HCT116 (cell line): ENCODE measurements at regions not wholly inside any gene's neighbourhood (a gene's known extent, or its start where the extent isn't known, plus 50 kb on each side); places are given as distances from the start of the nearest gene placed in this dataset.

Experiments
- ATAC-seq: fragments of 200-7000 bp; cut with Tn5 transposase; 2 replicates; pipeline ENCODE4 v1.9.1; 2020; ENCODE audit warnings: mild to moderate bottlenecking, moderate library complexity
- BruUV-seq: library from RNA; stranded (reverse); fragments of 400-500 nt; replicated peaks from 2 replicates; lab custom pipeline; 2021; lab: Mats Ljungman, UMichigan
- CTCF ChIA-PET: fragments of 300-600 bp; sonication (Branson Sonifier 250); formaldehyde crosslinking; loops from one replicate; lab custom pipeline; 2021; ENCODE audit warnings: antibody characterized with exemption; lab: Charles Lee
- POLR2A ChIA-PET: fragments of 300-600, 350-600 bp; sonication (Branson Sonifier 250); formaldehyde crosslinking; loops from one replicate; lab custom pipeline; 2021; ENCODE audit warnings: antibody characterized with exemption; lab: Charles Lee
- RAD21 ChIA-PET, 2 experiments: fragments of 300-600 bp; sonication (Branson Sonifier 250); formaldehyde crosslinking; loops; one replicate each; lab custom pipeline; 2023; ENCODE audit warnings: low total read pairs in 2 of 2; ENCODE audit not compliant: uncharacterized antibody in 2 of 2, unreplicated experiment in 2 of 2, low non-redundant PET in 1 of 2; lab: Charles Lee
- DNase-seq: peaks from one replicate; pipeline ENCODE4 v3.0.0-alpha.2; 2010; ENCODE audit warnings: low read depth, low spot score
- H2AFZ ChIP-seq: fragments of 200-600 bp; shearing (Covaris generic), sonication (generic); 2 replicates; pipeline ENCODE4 v1.6.1; 2017; ENCODE audit warnings: low read depth, mixed run types, mixed read lengths, antibody characterized with exemption, low read length; ENCODE audit not compliant: poor library complexity, severe bottlenecking
- H3K27ac ChIP-seq: 2 replicates; pipeline ENCODE4 v1.5.1; 2012; ENCODE audit warnings: low read depth, low read length
- H3K27me3 ChIP-seq: fragments of 200-600 bp; sonication (generic); 2 replicates; pipeline ENCODE4 v1.6.1; 2016; ENCODE audit warnings: mixed run types, low read length, mixed read lengths; ENCODE audit not compliant: insufficient read depth
- H3K36me3 ChIP-seq, 2 experiments: fragments of 200-500 bp in 1 of 2; fragments of 200-600 bp in 1 of 2; sonication (Bioruptor generic) in 1 of 2; sonication (generic) in 1 of 2; 2 replicates each; pipeline versions ENCODE4 v1.5.1 to v1.6.1; 2014 to 2016; ENCODE audit warnings: low read length in 2 of 2, inconsistent platforms in 1 of 2, mixed read lengths in 1 of 2, mixed run types in 1 of 2; ENCODE audit not compliant: insufficient read depth in 2 of 2, control insufficient read depth in 1 of 2
- H3K4me1 ChIP-seq, 2 experiments: fragments of 200-600 bp in 1 of 2; sonication (generic) in 1 of 2; 2 replicates each; pipeline versions ENCODE4 v1.5.1 to v1.6.1; 2012 to 2017; ENCODE audit warnings: low read length in 2 of 2, inconsistent platforms in 1 of 2, mild to moderate bottlenecking in 1 of 2, mixed read lengths in 1 of 2, mixed run types in 1 of 2, moderate library complexity in 1 of 2; ENCODE audit not compliant: insufficient read depth in 2 of 2, control insufficient read depth in 1 of 2
- H3K4me2 ChIP-seq: fragments of 200-600 bp; sonication (generic); 2 replicates; pipeline ENCODE4 v1.6.1; 2017; ENCODE audit warnings: mixed run types, low read length, mixed read lengths
- H3K4me3 ChIP-seq, 2 experiments: fragments of 200-600 bp in 1 of 2; sonication (generic) in 1 of 2; replicated peaks in 1 of 2; 2 replicates each; pipeline ENCODE4 v1.5.1; 2011 to 2016; ENCODE audit warnings: low read length in 2 of 2, control low read depth in 1 of 2, low read depth in 1 of 2, mild to moderate bottlenecking in 1 of 2, mixed read lengths in 1 of 2, mixed run types in 1 of 2
- H3K79me2 ChIP-seq: fragments of 200-600 bp; sonication (generic); 2 replicates; pipeline ENCODE4 v1.6.1; 2017; ENCODE audit warnings: mild to moderate bottlenecking, mixed run types, low read length, moderate library complexity, mixed read lengths; ENCODE audit not compliant: insufficient read depth
- H3K9ac ChIP-seq: fragments of 200-600 bp; sonication (generic); 2 replicates; pipeline ENCODE4 v1.6.1; 2016; ENCODE audit warnings: low read length, mixed read lengths
- H3K9me2 ChIP-seq: fragments of 200-600 bp; sonication (generic), shearing (Covaris generic); 2 replicates; pipeline ENCODE4 v1.6.1; 2017; ENCODE audit warnings: mixed run types, mild to moderate bottlenecking, moderate library complexity; ENCODE audit not compliant: insufficient read depth
- H3K9me3 ChIP-seq, 2 experiments: fragments of 200-500 bp in 1 of 2; fragments of 200-600 bp in 1 of 2; sonication (Bioruptor generic) in 1 of 2; sonication (generic) in 1 of 2; 2 replicates each; pipeline ENCODE4 v1.6.1; 2014 to 2017; ENCODE audit warnings: low read length in 2 of 2, mixed read lengths in 2 of 2, inconsistent platforms in 1 of 2, low read depth in 1 of 2, mild to moderate bottlenecking in 1 of 2, mixed run types in 1 of 2, moderate library complexity in 1 of 2; ENCODE audit not compliant: control insufficient read depth in 1 of 2, insufficient read depth in 1 of 2
- H4K20me1 ChIP-seq: fragments of 200-600 bp; sonication (generic), shearing (Covaris generic); 2 replicates; pipeline ENCODE4 v1.6.1; 2017; ENCODE audit warnings: mixed run types, mild to moderate bottlenecking, moderate library complexity; ENCODE audit not compliant: insufficient read depth
- ATF3 ChIP-seq: IDR thresholded peaks from 2 replicates; pipeline ENCODE4 v1.6.1; 2012
- CEBPB ChIP-seq: IDR thresholded peaks from 2 replicates; pipeline ENCODE4 v1.6.1; 2012; ENCODE audit warnings: low read depth
- EGR1 ChIP-seq: IDR thresholded peaks from 2 replicates; pipeline ENCODE4 v1.6.1; 2012; ENCODE audit warnings: low read depth
- ELF1 ChIP-seq: IDR thresholded peaks from 2 replicates; pipeline ENCODE4 v1.6.1; 2012; ENCODE audit warnings: low read depth, borderline replicate concordance
- EZH2phosphoT487 ChIP-seq: fragments of 200-600 bp; IDR thresholded peaks from 2 replicates; pipeline ENCODE4 v1.6.1; 2018; ENCODE audit warnings: antibody characterized with exemption, borderline replicate concordance
- FOSL1 ChIP-seq: IDR thresholded peaks from 2 replicates; pipeline ENCODE4 v1.6.1; 2012; ENCODE audit warnings: low read depth
- JUND ChIP-seq: IDR thresholded peaks from 2 replicates; pipeline ENCODE4 v1.6.1; 2012
- MAX ChIP-seq: IDR thresholded peaks from 2 replicates; pipeline ENCODE4 v1.6.1; 2012
- POLR2A ChIP-seq: IDR thresholded peaks from 2 replicates; pipeline ENCODE4 v1.7.0; 2011; ENCODE audit warnings: borderline replicate concordance; ENCODE audit not compliant: insufficient read depth, insufficient read length; ENCODE audit errors: extremely low read depth
- POLR2AphosphoS5 ChIP-seq: IDR thresholded peaks from 2 replicates; pipeline ENCODE4 v1.6.1; 2011; ENCODE audit warnings: mild to moderate bottlenecking, low read depth, low read length, moderate library complexity
- RAD21 ChIP-seq: IDR thresholded peaks from 2 replicates; pipeline ENCODE4 v1.6.1; 2012; ENCODE audit warnings: low read depth, mild to moderate bottlenecking
- REST ChIP-seq: IDR thresholded peaks from 2 replicates; pipeline ENCODE4 v1.6.1; 2012; ENCODE audit warnings: low read depth
- SIN3A ChIP-seq: IDR thresholded peaks from 2 replicates; pipeline ENCODE4 v1.6.1; 2012; ENCODE audit warnings: low read depth
- SP1 ChIP-seq: IDR thresholded peaks from 2 replicates; pipeline ENCODE4 v1.6.1; 2012; ENCODE audit warnings: low read depth
- SRF ChIP-seq: IDR thresholded peaks from 2 replicates; pipeline ENCODE4 v1.6.1; 2012; ENCODE audit warnings: low read depth
- YY1 ChIP-seq: IDR thresholded peaks from 2 replicates; pipeline ENCODE4 v1.6.1; 2011; ENCODE audit warnings: low read length, low read depth, moderate library complexity, mild to moderate bottlenecking; ENCODE audit not compliant: insufficient replicate concordance; ENCODE audit errors: extremely low read depth
- ZBTB33 ChIP-seq: IDR thresholded peaks from 2 replicates; pipeline ENCODE4 v1.6.1; 2011; ENCODE audit warnings: mild to moderate bottlenecking, low read length, moderate library complexity; ENCODE audit not compliant: insufficient replicate concordance; ENCODE audit errors: extremely low read depth
- ZNF274 ChIP-seq: fragments of 200-500 bp; sonication (Bioruptor generic); IDR thresholded peaks from 2 replicates; pipeline ENCODE4 v1.6.1; 2014; ENCODE audit warnings: mild to moderate bottlenecking, low read depth, low read length, inconsistent platforms
- intact Hi-C: fragments of 100-400 bp; cut with micrococcal nuclease; formaldehyde crosslinking; loops from 2 replicates; pipeline ENCODE4 v1.10.0; 2022

GRCh38 chr2:71886241-71886640 is 261.4 kb downstream of the CYP26B1 start:
- H3K27ac ChIP-seq = no peak overlapping the region
- no peak overlapping the region for H3K9ac ChIP-seq
- H2AFZ ChIP-seq = no peak overlapping the region
- intact Hi-C loops = no loop called here
- H3K9me3 ChIP-seq = no peaks in the 10 kb centered on the region
- RAD21 ChIA-PET = no interaction called here
- no peak for TF ChIP-seq ELF1
- TF ChIP-seq CEBPB = no peak
- no peak for TF ChIP-seq ZNF274
- no peak for TF ChIP-seq MAX
- no peak for TF ChIP-seq REST
- no peak for TF ChIP-seq SP1
- TF ChIP-seq RAD21 = no peak
- no peak for TF ChIP-seq EGR1
- no peak for TF ChIP-seq ATF3
- no peak for TF ChIP-seq JUND
- TF ChIP-seq FOSL1 = no peak
- TF ChIP-seq YY1 = no peak
- no peak for TF ChIP-seq SIN3A
- TF ChIP-seq EZH2phosphoT487 = no peak
- no peak for TF ChIP-seq ZBTB33
- no peak for TF ChIP-seq POLR2A
- no peak for TF ChIP-seq POLR2AphosphoS5
- no peak for TF ChIP-seq SRF
- POLR2A ChIA-PET = no interaction called here
- CTCF ChIA-PET = no interaction called here
- no peak for DNase-seq
- no peaks in the 10 kb centered on the region for H3K79me2 ChIP-seq
- peaks cover 22 to 43% of the 10 kb centered on the region in 2 experiments for H3K4me1 ChIP-seq
- H3K27me3 ChIP-seq = no peaks in the 10 kb centered on the region
- ATAC-seq = no peak
- no peaks in the 10 kb centered on the region for H3K9me2 ChIP-seq
- no peak overlapping the region for H3K4me2 ChIP-seq
- no peak overlapping the region for H3K4me3 ChIP-seq
- H4K20me1 ChIP-seq = no peaks in the 10 kb centered on the region
- BruUV-seq = no TSS peak
- no peaks in the 10 kb centered on the region for H3K36me3 ChIP-seq
